PC-9 (cell line): ENCODE measurements at regions not wholly inside any gene's neighbourhood (a gene's known extent, or its start where the extent isn't known, plus 50 kb on each side); places are given as distances from the start of the nearest gene placed in this dataset.

Source experiments
- EZH2 ChIP-seq: fragments of 200-600 bp; sonication (generic); IDR thresholded peaks from 2 replicates; pipeline ENCODE4 v1.8.0; 2017; ENCODE audit warnings: antibody characterized with exemption, low read depth
- TF ChIP-seq, protein P1 (sequence below): fragments of 200-600 bp; sonication (generic); conservative IDR thresholded peaks from 2 replicates; pipeline ENCODE4 v1.6.1; 2017; ENCODE audit warnings: mixed run types, antibody characterized with exemption, mild to moderate bottlenecking, moderate library complexity

DNA sequence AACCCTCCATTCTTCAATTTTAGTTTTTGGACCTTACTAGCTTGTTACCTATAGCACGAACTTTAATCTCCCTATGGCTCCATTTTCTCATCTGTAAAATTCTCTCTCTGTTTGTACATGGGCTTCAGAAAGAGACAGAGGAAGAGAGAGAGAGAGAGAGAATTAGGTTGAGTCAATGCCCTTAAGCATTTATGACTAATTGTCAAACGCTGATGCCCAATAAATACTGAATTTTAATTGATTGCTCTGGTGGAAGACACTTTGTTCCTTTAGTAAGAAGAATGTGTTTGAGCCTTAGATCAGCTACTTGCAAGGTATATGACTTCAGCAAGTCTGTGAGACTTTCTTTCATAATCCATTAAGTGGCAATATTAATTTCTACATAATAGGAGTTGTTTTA lies 743.1 kb upstream of the ADGRL4 start:
- TF ChIP-seq, protein P1, sequence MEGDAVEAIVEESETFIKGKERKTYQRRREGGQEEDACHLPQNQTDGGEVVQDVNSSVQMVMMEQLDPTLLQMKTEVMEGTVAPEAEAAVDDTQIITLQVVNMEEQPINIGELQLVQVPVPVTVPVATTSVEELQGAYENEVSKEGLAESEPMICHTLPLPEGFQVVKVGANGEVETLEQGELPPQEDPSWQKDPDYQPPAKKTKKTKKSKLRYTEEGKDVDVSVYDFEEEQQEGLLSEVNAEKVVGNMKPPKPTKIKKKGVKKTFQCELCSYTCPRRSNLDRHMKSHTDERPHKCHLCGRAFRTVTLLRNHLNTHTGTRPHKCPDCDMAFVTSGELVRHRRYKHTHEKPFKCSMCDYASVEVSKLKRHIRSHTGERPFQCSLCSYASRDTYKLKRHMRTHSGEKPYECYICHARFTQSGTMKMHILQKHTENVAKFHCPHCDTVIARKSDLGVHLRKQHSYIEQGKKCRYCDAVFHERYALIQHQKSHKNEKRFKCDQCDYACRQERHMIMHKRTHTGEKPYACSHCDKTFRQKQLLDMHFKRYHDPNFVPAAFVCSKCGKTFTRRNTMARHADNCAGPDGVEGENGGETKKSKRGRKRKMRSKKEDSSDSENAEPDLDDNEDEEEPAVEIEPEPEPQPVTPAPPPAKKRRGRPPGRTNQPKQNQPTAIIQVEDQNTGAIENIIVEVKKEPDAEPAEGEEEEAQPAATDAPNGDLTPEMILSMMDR: no peak
- no peak for TF ChIP-seq EZH2
